ENCODE measurements at regions not wholly inside any gene's neighbourhood (a gene's known extent, or its start where the extent isn't known, plus 50 kb on each side); places are given as distances from the start of the nearest gene placed in this dataset.

- no peak for DNase-seq (ENCODE audit: low spot score)
Measured at GRCh38 chr6:147133669-147134068, 70.5 kb upstream of the STXBP5 start.

GRCh38 chr6:147135211-147135681 lies 69.0 kb upstream of the STXBP5 start:
- DNase-seq (ENCODE audit: low spot score) = no peak

- no peak for DNase-seq (ENCODE audit: low spot score)
Measured at GRCh38 chr6:147136057-147136456, 68.2 kb upstream of the STXBP5 start.

GRCh38 chr6:147137986-147138385 lies 66.2 kb upstream of the STXBP5 start:
- DNase-seq (ENCODE audit: low spot score) = no peak

GRCh38 chr6:147138835-147139234 lies 65.4 kb upstream of the STXBP5 start:
- DNase-seq (ENCODE audit: low spot score) = no peak

- no peak for DNase-seq (ENCODE audit: low spot score)
Measured at GRCh38 chr6:147141711-147142308, 62.4 kb upstream of the STXBP5 start.

- DNase-seq (ENCODE audit: low spot score) = no peak
Measured at GRCh38 chr6:147142684-147143245, 61.5 kb upstream of the STXBP5 start.

GRCh38 chr6:147149092-147149491 lies 55.1 kb upstream of the STXBP5 start:
- no peak for DNase-seq (ENCODE audit: low spot score)

GRCh38 chr6:147149826-147150225 lies 54.4 kb upstream of the STXBP5 start:
- no peak for DNase-seq (ENCODE audit: low spot score)

GRCh38 chr6:147150293-147150692 lies 53.9 kb upstream of the STXBP5 start:
- no peak for DNase-seq (ENCODE audit: low spot score)
